Esophagus mucosa (tissue), 1 donor: ENCODE measurements at regions not wholly inside any gene's neighbourhood (a gene's known extent, or its start where the extent isn't known, plus 50 kb on each side); places are given as distances from the start of the nearest gene placed in this dataset.

ENCODE experiments used
- ATAC-seq: fragments of 200-7000 bp; cut with Tn5 transposase; one replicate; pipeline ENCODE4 v1.9.1; 2020
- donor health status: DM: yes; HTN: yes; CAD: no.

- ATAC-seq: no peak
These were observed 120.6 kb upstream of the NRP1 start for GRCh38 chr10:33455029-33455428.

- ATAC-seq: no peak
These were observed 120.1 kb upstream of the NRP1 start for GRCh38 chr10:33454554-33454953.

GRCh38 chr10:33453081-33454025 lies 118.9 kb upstream of the NRP1 start:
- ATAC-seq: peak; percentile 97

GRCh38 chr10:33448421-33449140 lies 114.1 kb upstream of the NRP1 start:
- ATAC-seq: no peak

- peak; percentile 97 for ATAC-seq
These were observed 107.1 kb upstream of the NRP1 start for GRCh38 chr10:33441561-33441960.

- ATAC-seq: no peak
These were observed 100.5 kb upstream of the NRP1 start for GRCh38 chr10:33434933-33435332.

- no peak for ATAC-seq
These were observed 94.2 kb upstream of the NRP1 start for GRCh38 chr10:33428682-33429081.

- no peak for ATAC-seq
These were observed 88.7 kb upstream of the NRP1 start for GRCh38 chr10:33423154-33423529.

- ATAC-seq: no peak
These were observed 88.1 kb upstream of the NRP1 start for GRCh38 chr10:33422471-33423153.

GRCh38 chr10:33421789-33422462 lies 87.5 kb upstream of the NRP1 start:
- ATAC-seq: no peak

GRCh38 chr10:33419311-33419710 lies 84.8 kb upstream of the NRP1 start:
- no peak for ATAC-seq

GRCh38 chr10:33418301-33418700 lies 83.8 kb upstream of the NRP1 start:
- ATAC-seq: no peak

GRCh38 chr10:33416691-33417090 lies 82.2 kb upstream of the NRP1 start:
- ATAC-seq: no peak

- ATAC-seq: no peak
These were observed 81.7 kb upstream of the NRP1 start for GRCh38 chr10:33416209-33416608.

GRCh38 chr10:33414841-33415240 lies 80.4 kb upstream of the NRP1 start:
- ATAC-seq: no peak

- peak; percentile 61 for ATAC-seq
These were observed 78.3 kb upstream of the NRP1 start for GRCh38 chr10:33412653-33413361.

- ATAC-seq: no peak
These were observed 77.8 kb upstream of the NRP1 start for GRCh38 chr10:33412241-33412640.

GRCh38 chr10:33410860-33411234 lies 76.4 kb upstream of the NRP1 start:
- no peak for ATAC-seq

GRCh38 chr10:33410096-33410859 lies 75.8 kb upstream of the NRP1 start:
- no peak for ATAC-seq

- no peak for ATAC-seq
These were observed 72.1 kb upstream of the NRP1 start for GRCh38 chr10:33406596-33406995.
